GM21737 (cell line): ENCODE measurements at regions not wholly inside any gene's neighbourhood (a gene's known extent, or its start where the extent isn't known, plus 50 kb on each side); places are given as distances from the start of the nearest gene placed in this dataset.

Experiments used
- ATAC-seq: cut with Tn5 transposase; IDR thresholded peaks from one replicate; pipeline ENCODE4 v1.9.1; 2021; ENCODE audit warnings: mild to moderate bottlenecking, moderate library complexity; ENCODE audit not compliant: unreplicated experiment

DNA sequence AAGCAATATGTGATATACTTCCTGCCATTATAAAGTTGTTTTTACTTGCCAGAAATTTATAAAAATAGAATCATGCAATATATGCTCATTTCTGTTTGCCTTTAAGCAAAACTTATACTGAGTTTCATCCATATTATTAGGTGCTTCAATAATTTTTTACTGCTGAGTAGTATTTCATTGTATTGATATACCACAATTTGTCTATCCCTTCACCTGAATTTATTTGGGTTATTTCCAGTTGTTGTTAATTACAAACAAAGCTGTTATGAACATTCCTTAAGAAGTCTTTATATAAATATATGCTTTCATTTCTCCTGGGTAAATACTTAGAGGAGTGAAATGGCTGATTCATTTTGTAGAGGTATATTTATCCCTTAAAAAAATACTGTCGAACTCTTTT is 864.1 kb downstream of the HACE1 start:
- no peak for ATAC-seq

DNA sequence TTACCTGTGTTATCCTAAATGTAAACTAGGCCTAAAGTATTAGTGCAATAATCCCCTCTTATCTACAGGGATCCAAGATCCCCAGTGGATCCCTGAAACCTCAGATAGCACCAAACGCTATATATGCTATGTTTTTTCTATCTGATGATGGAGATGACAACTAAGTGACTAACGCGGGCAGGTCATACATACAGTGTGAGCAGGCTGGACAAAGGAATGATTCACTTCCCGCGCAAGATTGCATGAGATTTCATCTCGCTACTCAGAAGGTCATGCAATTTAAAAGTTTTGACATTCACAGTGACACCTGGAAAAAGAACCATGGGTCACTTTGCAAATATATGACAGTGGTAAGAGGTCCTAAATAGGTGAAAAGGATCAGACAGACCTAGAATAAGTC is 875.9 kb downstream of the HACE1 start:
- ATAC-seq, result no peak

GRCh38 chr6:103983011-103983410 is 876.7 kb downstream of the HACE1 start:
- no peak for ATAC-seq

GRCh38 chr6:103982574-103982973 is 877.1 kb downstream of the HACE1 start:
- no peak for ATAC-seq

DNA sequence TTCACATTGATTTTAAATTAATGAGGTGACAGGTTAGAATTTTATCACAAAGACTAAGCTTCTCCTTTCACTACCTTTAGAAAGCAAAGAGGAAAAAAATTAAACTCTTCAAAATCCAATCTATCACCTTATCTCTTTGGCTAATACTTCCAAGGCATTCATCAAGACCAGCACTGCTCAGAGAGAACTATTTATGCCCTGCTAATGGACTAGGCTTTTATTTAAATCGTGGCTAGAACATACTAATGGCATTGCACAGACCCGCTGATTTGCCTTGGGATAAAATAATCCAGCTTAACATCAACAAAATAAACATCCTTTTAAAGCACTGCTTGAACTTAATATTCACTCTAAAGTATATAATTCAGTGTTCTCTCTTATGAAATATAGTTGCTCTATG is 880.4 kb downstream of the HACE1 start:
- ATAC-seq, result no peak

GRCh38 chr6:103937389-103937788 is 922.3 kb downstream of the HACE1 start:
- ATAC-seq, result no peak

DNA sequence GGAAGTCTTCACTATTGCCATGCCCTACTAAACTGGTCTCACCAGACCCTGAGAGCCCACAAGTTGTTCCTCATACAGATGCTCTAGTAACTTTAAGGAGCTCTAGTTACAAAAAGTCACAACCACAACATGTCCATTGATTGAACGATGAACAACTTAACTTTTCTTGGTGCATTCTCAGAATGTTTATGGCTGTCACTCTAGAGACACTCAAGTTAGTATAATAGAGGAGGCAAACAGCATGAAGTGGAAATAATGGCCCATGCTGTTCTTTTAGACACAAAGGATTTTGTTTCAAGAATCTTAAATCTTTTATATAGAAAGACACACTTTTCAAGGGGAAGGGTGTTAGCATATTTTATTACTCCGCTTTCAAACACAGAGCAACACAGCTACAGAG is 934.4 kb downstream of the HACE1 start:
- no peak for ATAC-seq

- ATAC-seq, result no peak
These were observed 949.7 kb downstream of the HACE1 start for GRCh38 chr6:103910018-103910417.

- no peak for ATAC-seq
These were observed 950.8 kb downstream of the HACE1 start for GRCh38 chr6:103908898-103909297.

GRCh38 chr6:103895136-103895535 is 964.6 kb downstream of the HACE1 start:
- no peak for ATAC-seq

DNA sequence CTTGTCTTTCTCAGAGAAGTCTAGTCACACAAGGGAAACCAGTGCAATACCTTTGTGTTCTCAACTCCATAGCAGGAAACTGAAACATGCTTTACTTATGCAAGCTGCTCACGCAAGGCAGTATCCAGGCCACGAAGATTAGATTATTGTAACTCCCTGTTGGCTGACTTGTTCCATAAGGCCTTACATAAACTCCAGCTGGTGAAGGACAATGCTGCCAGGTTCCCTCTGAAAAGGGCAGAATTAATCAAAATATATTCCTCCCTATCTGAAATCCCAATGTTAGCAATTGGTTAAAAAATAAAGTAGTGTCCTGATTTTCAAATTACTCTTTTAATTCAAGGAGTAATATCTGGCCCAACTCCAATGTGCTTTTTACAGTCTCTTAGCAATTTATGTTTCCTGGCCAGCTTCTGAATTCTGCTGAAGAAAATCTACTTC is 966.6 kb downstream of the HACE1 start:
- ATAC-seq, result no peak

- ATAC-seq, result no peak
These were observed 972.8 kb downstream of the HACE1 start for GRCh38 chr6:103886951-103887350.

- ATAC-seq, result no peak
These were observed 974.3 kb downstream of the HACE1 start for GRCh38 chr6:103885446-103885845.

DNA sequence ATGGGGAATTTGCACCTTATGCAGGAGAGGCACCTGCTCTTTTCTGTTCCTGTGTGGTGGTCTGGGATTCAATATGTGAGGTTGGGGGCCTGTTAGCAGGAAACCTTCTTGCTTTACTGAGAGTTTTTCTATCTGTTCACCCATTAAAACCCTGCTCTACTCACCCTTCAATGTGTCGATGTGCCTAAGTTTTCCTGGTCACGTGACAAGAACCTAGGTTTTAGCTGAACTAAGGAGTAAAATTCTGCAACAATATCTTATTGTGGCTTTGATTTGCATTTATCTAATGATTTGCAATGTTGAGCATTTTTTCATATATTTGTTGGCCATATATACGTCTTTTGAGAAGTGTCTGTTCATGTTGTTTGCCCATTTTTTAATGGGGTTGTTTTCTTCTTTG is 979.9 kb downstream of the HACE1 start:
- ATAC-seq, result no peak

- ATAC-seq, result no peak
These were observed 984.5 kb downstream of the HACE1 start for GRCh38 chr6:103875221-103875620.

DNA sequence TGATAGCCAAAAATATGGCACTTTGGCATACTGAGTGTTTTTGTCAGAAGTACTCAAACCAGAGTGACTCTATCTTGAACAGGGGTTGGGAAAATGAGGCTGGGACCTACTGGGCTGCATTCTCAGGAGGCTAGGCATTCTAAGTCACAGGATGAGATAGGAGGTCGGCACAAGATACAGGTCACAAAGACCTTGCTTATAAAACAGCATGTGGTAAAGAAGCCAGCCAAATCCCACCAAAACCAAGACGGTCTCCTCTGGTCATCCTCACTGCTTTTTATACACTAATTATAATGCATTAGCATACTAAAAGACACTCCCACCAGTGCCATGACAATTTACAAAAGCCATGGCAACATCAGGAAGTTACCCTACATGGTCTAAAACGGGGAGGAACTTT is 985.1 kb downstream of the HACE1 start:
- ATAC-seq, result no peak

GRCh38 chr6:103872678-103873077 is 987.0 kb downstream of the HACE1 start:
- no peak for ATAC-seq

DNA sequence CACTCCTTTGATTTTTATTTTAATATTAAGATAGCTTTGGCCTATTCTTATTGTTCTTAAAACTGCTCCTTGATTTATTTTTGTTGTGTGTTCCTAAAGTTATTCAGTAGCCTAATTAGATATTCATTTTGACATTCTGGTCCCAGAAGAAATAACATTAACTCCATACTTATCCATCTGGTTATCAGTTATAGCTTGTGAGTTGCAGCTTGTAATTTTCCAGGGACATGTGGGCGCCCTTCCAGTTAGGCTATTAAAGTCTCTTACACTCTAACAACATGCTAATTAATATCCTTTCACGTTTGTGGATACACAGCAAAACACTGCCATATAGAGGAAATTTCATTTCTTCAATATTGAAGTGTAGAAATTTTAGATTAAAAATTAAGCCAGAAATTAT is 987.5 kb downstream of the HACE1 start:
- ATAC-seq, result no peak

DNA sequence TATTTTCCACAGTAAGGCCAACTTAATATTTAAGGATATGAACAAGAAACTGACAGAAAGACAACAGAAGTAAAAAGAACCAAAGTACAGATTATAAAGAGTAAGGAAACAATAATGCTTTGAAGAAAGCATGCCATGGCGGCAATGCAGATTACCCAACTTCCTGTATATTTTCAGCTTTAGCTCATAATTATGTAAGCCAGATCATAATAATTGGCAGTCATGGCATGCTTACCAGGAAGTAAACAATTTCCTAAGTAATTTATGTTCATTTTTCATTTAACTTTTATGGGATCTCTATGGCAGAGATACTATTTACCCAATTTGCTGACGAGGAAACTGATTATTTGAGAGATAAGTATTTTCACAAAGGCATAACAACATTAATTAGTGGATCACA is 988.7 kb downstream of the HACE1 start:
- ATAC-seq, result no peak

GRCh38 chr6:103862297-103862696 is 997.4 kb downstream of the HACE1 start:
- ATAC-seq, result no peak

GRCh38 chr6:103858003-103858402 is 1001.7 kb downstream of the HACE1 start:
- no peak for ATAC-seq

GRCh38 chr6:103855750-103856149 is 1004.0 kb downstream of the HACE1 start:
- ATAC-seq, result no peak

DNA sequence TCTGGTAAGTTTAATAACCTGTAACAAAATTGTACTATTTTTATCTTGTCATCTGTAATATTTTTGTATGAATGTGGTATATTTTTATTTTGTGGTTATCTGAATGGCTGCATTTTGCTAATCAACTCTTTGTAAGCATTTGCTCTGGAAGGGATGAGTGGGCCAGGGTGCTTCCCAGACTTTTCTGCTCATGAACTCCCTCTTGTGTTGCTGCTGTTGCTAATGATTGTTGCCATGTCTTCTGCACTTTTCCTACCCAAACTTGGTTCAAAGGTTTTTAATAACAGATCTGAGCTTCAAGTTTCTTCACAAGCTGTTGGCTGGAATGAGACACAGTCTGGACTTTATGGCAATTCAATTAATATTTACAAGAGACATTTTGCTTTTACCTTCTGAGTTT is 1005.7 kb downstream of the HACE1 start:
- ATAC-seq, result no peak

DNA sequence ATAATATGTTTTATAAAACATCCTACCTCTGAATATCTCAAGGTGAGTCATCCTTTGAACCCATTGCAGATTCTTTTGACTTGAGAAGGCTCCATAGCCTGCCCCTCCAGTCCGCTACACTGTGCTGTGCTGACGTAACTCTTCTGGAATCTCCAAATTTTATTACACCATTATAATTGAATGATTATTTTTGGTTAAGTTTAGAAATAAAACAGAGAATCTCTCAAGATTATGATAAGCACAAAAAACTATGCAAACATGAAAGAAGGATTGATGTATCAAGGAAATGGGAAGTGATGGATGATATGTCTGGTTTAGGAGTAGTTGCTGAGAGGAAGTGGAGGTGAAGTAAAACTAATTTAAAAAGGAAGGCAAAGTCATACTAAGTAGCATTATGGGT is 1021.3 kb downstream of the HACE1 start:
- ATAC-seq, result no peak
